Right lobe of liver (tissue), 6 donors: ENCODE measurements at regions not wholly inside any gene's neighbourhood (a gene's known extent, or its start where the extent isn't known, plus 50 kb on each side); places are given as distances from the start of the nearest gene placed in this dataset.

Source experiments
- ATAC-seq, 4 donors: fragments of 200-7000 bp; cut with Tn5 transposase; one replicate each; pipeline ENCODE4 v1.9.1; 2020; ENCODE audit warnings: mild to moderate bottlenecking in 4 of 4, moderate library complexity in 4 of 4
- DNase-seq, 3 donors: peaks; one replicate each; pipeline ENCODE4 v3.0.0-alpha.2; 2020
- H3K27ac ChIP-seq, 3 donors: fragments of 200-600 bp; one replicate each; pipeline ENCODE4 v1.8.0; 2022
- H3K27me3 ChIP-seq, 2 donors: fragments of 200-600 bp; one replicate each; pipeline ENCODE4 v1.8.0; 2022
- H3K36me3 ChIP-seq, 4 donors: fragments of 200-600 bp; sonication (generic) in 1 of 4; one replicate each; pipeline versions ENCODE4 v1.5.1 to v1.8.0; 2017 to 2022; ENCODE audit warnings: control low read depth in 1 of 4
- H3K4me1 ChIP-seq, 4 donors: fragments of 200-600 bp; sonication (generic) in 1 of 4; one replicate each; pipeline versions ENCODE4 v1.5.1 to v1.8.0; 2017 to 2022; ENCODE audit warnings: control low read depth in 1 of 4
- H3K4me3 ChIP-seq, 3 donors: fragments of 200-600 bp; one replicate each; pipeline ENCODE4 v1.8.0; 2022
- H3K9me3 ChIP-seq, 4 donors: fragments of 200-600 bp; sonication (generic) in 1 of 4; one replicate each; pipeline versions ENCODE4 v1.5.1 to v1.8.0; 2017 to 2022; ENCODE audit warnings: control low read depth in 1 of 4
- CTCF ChIP-seq, 4 donors: fragments of 200-600 bp in 3 of 4; fragments of 450-650 bp in 1 of 4; IDR thresholded peaks; one replicate each; pipeline versions ENCODE4 v1.5.1 to v1.8.0; 2016 to 2022; ENCODE audit warnings: antibody characterized with exemption in 4 of 4, mild to moderate bottlenecking in 2 of 4
- POLR2A ChIP-seq: fragments of 450-650 bp; IDR thresholded peaks from one replicate; pipeline ENCODE4 v1.6.1; 2017; ENCODE audit warnings: antibody characterized with exemption, mild to moderate bottlenecking
- WGBS: methylation state at CpG from one replicate; pipeline ENCODE4 v1.1.6; 2018; ENCODE audit warnings: low coverage, low lambda C conversion rate; ENCODE audit not compliant: insufficient coverage; ENCODE audit errors: missing lambda C conversion rate; 5-methylcytosine and 5-hydroxymethylcytosine counted together
- intact Hi-C, 2 donors: fragments of 100-400 bp; cut with DNase I; formaldehyde crosslinking; loops; one replicate each; pipeline versions ENCODE4 v1.11.2 to v1.14.1; 2022
- donor health status: DM: no; HTN: yes; CAD: no.
- donor health status: DM: no; HTN: no; CAD: no.
- donor health status: DM: no; HTN: no; CAD: no.
- donor health status: DM: no; HTN: yes; CAD: no.
- donor health status: DM: no; HTN: yes; CAD: no.

- no peak for ATAC-seq
These were observed 529.8 kb upstream of the GOT2 start for GRCh38 chr16:59263955-59264354.

DNA sequence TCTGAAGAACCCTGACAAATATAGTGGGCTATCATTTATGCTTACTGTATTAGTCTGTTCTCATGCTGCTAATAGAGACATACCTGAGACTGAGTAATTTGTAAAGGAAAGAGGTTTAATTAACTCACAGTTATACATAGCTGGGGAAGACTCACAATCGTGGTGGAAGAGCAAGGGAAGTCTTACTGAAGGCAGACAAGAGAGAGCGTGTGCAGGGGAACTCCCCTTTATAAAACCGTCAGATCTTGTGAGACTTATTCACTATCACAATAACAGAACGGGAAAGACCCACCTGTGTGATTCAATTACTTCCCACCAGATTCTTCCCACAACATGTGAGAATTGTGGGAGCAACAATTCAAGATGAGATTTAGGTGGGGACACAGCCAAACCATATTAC, 526.8 kb upstream of the GOT2 start:
- no peak overlapping the region for H3K27ac ChIP-seq
- DNase-seq (no peak), ATAC-seq (no peak)
- no peaks in the 10 kb centered on the region for H3K9me3 ChIP-seq
- H3K27me3 ChIP-seq = no peaks in the 10 kb centered on the region
- no peak overlapping the region for H3K4me3 ChIP-seq
- intact Hi-C loops = no loop called here
- TF ChIP-seq CTCF (IDR thresholded peaks at IDR 0.05) = no peak
- TF ChIP-seq POLR2A = no peak
- H3K36me3 ChIP-seq = no peaks in the 10 kb centered on the region
- WGBS = 55% methylated on average over 4 of the region's 4 CpGs
- H3K4me1 ChIP-seq = no peaks in the 10 kb centered on the region

More at GRCh38 chr16:59263955-59264354, 529.8 kb upstream of the GOT2 start:
- no peaks in the 10 kb centered on the region for H3K4me1 ChIP-seq
- no peak for TF ChIP-seq CTCF (IDR thresholded peaks at IDR 0.05)
- no peak for TF ChIP-seq POLR2A
- no peaks in the 10 kb centered on the region for H3K36me3 ChIP-seq
- WGBS = 79% methylated on average over 4 of the region's 4 CpGs
- H3K4me3 ChIP-seq = no peak overlapping the region
- intact Hi-C loops = no loop called here
- H3K9me3 ChIP-seq = no peaks in the 10 kb centered on the region
- H3K27me3 ChIP-seq = no peaks in the 10 kb centered on the region
- no peak for DNase-seq
- H3K27ac ChIP-seq = no peak overlapping the region

DNA sequence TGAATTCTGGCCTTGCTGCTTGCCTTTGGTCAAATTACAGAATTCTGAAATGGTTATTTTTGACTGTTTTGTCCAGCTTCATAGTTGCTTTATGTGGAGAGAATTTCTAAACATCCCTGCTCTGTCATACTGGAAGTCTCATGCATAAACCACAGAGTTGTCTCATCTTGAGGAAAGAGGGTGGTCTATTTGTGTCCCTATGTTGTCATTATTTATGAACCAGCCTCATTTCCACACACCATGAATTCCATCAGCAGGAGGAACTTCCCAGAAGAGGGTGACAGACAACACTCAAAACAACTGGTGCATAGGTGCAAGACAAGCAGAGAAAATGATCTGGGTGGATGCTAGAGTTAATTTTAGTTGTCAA, 525.8 kb upstream of the GOT2 start:
- no peak for DNase-seq
- intact Hi-C loops = no loop called here
- no peak overlapping the region for H3K27ac ChIP-seq
- TF ChIP-seq CTCF (IDR thresholded peaks at IDR 0.05) (no peak), POLR2A (no peak)
- no peak overlapping the region for H3K4me3 ChIP-seq
- no peak for ATAC-seq
- H3K27me3 ChIP-seq = no peaks in the 10 kb centered on the region
- H3K9me3 ChIP-seq = no peaks in the 10 kb centered on the region
- no peaks in the 10 kb centered on the region for H3K4me1 ChIP-seq
- H3K36me3 ChIP-seq = no peaks in the 10 kb centered on the region

DNA sequence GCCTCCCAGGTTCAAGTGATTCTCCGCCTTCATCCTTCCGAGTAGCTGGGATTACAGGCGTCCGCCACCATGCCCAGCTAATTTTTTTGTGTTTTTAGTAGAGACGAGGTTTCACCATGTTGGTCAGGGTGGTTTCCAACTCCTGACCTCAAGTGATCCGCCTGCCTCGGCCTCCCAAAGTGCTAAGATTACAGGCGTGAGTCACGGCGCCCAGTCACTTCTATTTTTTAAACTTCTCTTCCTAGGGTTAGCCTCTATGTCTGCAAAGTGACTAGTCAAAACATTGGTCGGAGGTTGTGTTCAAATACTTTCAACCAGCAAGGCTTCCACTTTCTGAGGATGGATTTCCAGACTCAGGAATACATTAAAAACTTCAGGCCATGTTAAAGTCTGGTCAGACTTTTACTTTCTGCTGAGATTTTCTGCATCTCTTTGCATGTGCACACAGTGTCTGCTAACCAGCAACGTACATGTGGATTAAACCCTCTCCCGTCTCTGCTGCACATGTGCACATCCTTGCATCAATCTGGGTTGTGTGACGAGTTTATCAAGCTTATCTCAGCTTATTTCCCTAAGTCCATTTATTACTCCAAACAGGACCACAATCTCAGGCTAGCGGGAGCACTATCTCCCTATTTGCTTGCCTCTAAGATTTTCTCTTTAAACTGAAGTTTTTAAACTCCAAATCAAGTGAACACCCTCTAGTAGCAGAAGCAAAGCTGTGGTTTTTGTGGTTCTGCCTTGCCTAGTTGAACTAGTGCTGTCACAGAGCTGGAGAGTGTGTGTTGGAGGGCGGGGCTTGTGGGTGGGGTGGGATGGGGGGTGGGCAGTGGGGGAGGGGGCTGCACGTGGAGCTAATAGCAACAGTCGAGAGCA, 525.2 kb upstream of the GOT2 start:
- ATAC-seq = no peak
- H3K4me1 ChIP-seq = no peaks in the 10 kb centered on the region
- WGBS = 36% methylated on average over 18 of the region's 18 CpGs

More for the DNA sequence above, 525.2 kb upstream of the GOT2 start:
- Histone ChIP-seq H3K4me3 (no peak overlapping the region), H3K27ac (no peak overlapping the region), H3K27me3 (no peaks in the 10 kb centered on the region), H3K36me3 (no peaks in the 10 kb centered on the region), H3K9me3 (no peaks in the 10 kb centered on the region)
- DNase-seq = no peak
- intact Hi-C loops = no loop called here
- no peak for TF ChIP-seq POLR2A
- no peak for TF ChIP-seq CTCF (IDR thresholded peaks at IDR 0.05)
